Liver (tissue), 8 donors: ENCODE measurements at regions not wholly inside any gene's neighbourhood (a gene's known extent, or its start where the extent isn't known, plus 50 kb on each side); places are given as distances from the start of the nearest gene placed in this dataset.

ENCODE experiments used
- DNase-seq: peaks from one replicate; pipeline ENCODE4 v3.0.0-alpha.2; 2017; ENCODE audit warnings: low spot score
- H3K27ac ChIP-seq, 2 donors: one replicate each; pipeline ENCODE4 v1.7.0; 2013; ENCODE audit warnings: inconsistent platforms in 2 of 2, low read length in 2 of 2, control low read depth in 1 of 2, low read depth in 1 of 2, mild to moderate bottlenecking in 1 of 2
- H3K27me3 ChIP-seq, 4 donors: one replicate each; pipeline versions ENCODE4 v1.6.1 to v1.7.0; 2013; ENCODE audit warnings: low read length in 3 of 4, inconsistent platforms in 1 of 4, mild to moderate bottlenecking in 1 of 4, moderate library complexity in 1 of 4; ENCODE audit not compliant: control insufficient read depth in 4 of 4, insufficient read depth in 4 of 4
- H3K36me3 ChIP-seq, 4 donors: one replicate each; pipeline versions ENCODE4 v1.6.1 to v1.7.0; 2013; ENCODE audit warnings: low read length in 3 of 4, mild to moderate bottlenecking in 3 of 4, low read depth in 1 of 4, moderate library complexity in 1 of 4; ENCODE audit not compliant: control insufficient read depth in 4 of 4, insufficient read depth in 3 of 4
- H3K4me1 ChIP-seq, 4 donors: one replicate each; pipeline versions ENCODE4 v1.6.1 to v1.7.0; 2013; ENCODE audit warnings: low read length in 3 of 4, mild to moderate bottlenecking in 3 of 4, moderate library complexity in 1 of 4; ENCODE audit not compliant: control insufficient read depth in 4 of 4, insufficient read depth in 4 of 4
- H3K4me3 ChIP-seq, 3 donors: one replicate each; pipeline versions ENCODE4 v1.6.1 to v1.7.0; 2013; ENCODE audit warnings: low read length in 3 of 3, control low read depth in 1 of 3, low read depth in 1 of 3, mild to moderate bottlenecking in 1 of 3
- H3K9ac ChIP-seq, 2 donors: one replicate each; pipeline ENCODE4 v1.7.0; 2013; ENCODE audit warnings: low read length in 2 of 2, mild to moderate bottlenecking in 2 of 2, moderate library complexity in 2 of 2, control low read depth in 1 of 2, low read depth in 1 of 2
- H3K9me3 ChIP-seq, 4 donors: one replicate each; pipeline versions ENCODE4 v1.6.1 to v1.7.0; 2013; ENCODE audit warnings: low read length in 3 of 4; ENCODE audit not compliant: control insufficient read depth in 4 of 4
- CTCF ChIP-seq: fragments of 150-350 bp; IDR thresholded peaks from 2 replicates; pipeline ENCODE4 v1.5.1; 2017; ENCODE audit warnings: improper control_type of control experiment, low read depth, low read length; ENCODE audit not compliant: missing input control
- EGR1 ChIP-seq, 2 donors: IDR thresholded peaks; 2 replicates each; pipeline ENCODE4 v1.6.1; 2016 to 2018; ENCODE audit warnings: antibody characterized with exemption in 2 of 2, low read depth in 2 of 2
- FOXA1 ChIP-seq: IDR thresholded peaks from 2 replicates; pipeline ENCODE4 v1.6.1; 2016; ENCODE audit warnings: antibody characterized with exemption
- FOXA2 ChIP-seq: IDR thresholded peaks from 2 replicates; pipeline ENCODE4 v1.6.1; 2016; ENCODE audit warnings: antibody characterized with exemption
- GABPA ChIP-seq, 2 donors: IDR thresholded peaks in 1 of 2; conservative IDR thresholded peaks in 1 of 2; 2 replicates each; pipeline ENCODE4 v1.6.1; 2016; ENCODE audit warnings: antibody characterized with exemption in 2 of 2, mild to moderate bottlenecking in 1 of 2, moderate library complexity in 1 of 2
- HNF4A ChIP-seq, 2 donors: conservative IDR thresholded peaks; 2 replicates each; pipeline ENCODE4 v1.6.1; 2016; ENCODE audit warnings: antibody characterized with exemption in 2 of 2, mild to moderate bottlenecking in 2 of 2
- HNF4G ChIP-seq: IDR thresholded peaks from 2 replicates; pipeline ENCODE4 v1.6.1; 2016; ENCODE audit warnings: antibody characterized with exemption
- JUND ChIP-seq, 2 donors: IDR thresholded peaks; 2 replicates each; pipeline ENCODE4 v1.6.1; 2016; ENCODE audit warnings: antibody characterized with exemption in 2 of 2
- NR2F2 ChIP-seq: IDR thresholded peaks from 2 replicates; pipeline ENCODE4 v1.6.1; 2016; ENCODE audit warnings: antibody characterized with exemption
- RAD21 ChIP-seq, 2 donors: IDR thresholded peaks; 2 replicates each; pipeline ENCODE4 v1.6.1; 2016; ENCODE audit warnings: antibody characterized with exemption in 2 of 2, mild to moderate bottlenecking in 2 of 2
- REST ChIP-seq: IDR thresholded peaks from 2 replicates; pipeline ENCODE4 v1.6.1; 2016; ENCODE audit warnings: antibody characterized with exemption, mild to moderate bottlenecking
- RXRA ChIP-seq, 2 donors: IDR thresholded peaks; 2 replicates each; pipeline ENCODE4 v1.6.1; 2017 to 2018; ENCODE audit warnings: antibody characterized with exemption in 2 of 2, mild to moderate bottlenecking in 1 of 2
- SP1 ChIP-seq: IDR thresholded peaks from 2 replicates; pipeline ENCODE4 v1.6.1; 2018; ENCODE audit warnings: antibody characterized with exemption, mild to moderate bottlenecking
- TAF1 ChIP-seq: conservative IDR thresholded peaks from 2 replicates; pipeline ENCODE4 v1.6.1; 2016; ENCODE audit warnings: antibody characterized with exemption, mild to moderate bottlenecking
- YY1 ChIP-seq: IDR thresholded peaks from 2 replicates; pipeline ENCODE4 v1.6.1; 2016; ENCODE audit warnings: antibody characterized with exemption, mild to moderate bottlenecking
- WGBS: extraction: QIAGEN DNeasy Blood & Tissue Kit; methylation state at CpG from one replicate; pipeline ENCODE4 v1.1.7; 2013; 5-methylcytosine and 5-hydroxymethylcytosine counted together
- donor health status: healthy.
- donor health status: healthy.
- donor health status: healthy.
- donor health status: healthy.
- donor health status: healthy.

GRCh38 chr17:12547831-12548230 is 117.9 kb upstream of the MYOCD start:
- Histone ChIP-seq H3K36me3 (no peaks in the 10 kb centered on the region), H3K4me1 (no peaks in the 10 kb centered on the region), H3K27ac (no peak overlapping the region), H3K27me3 (peaks cover 0 to 5% (median 1%) of the 10 kb centered on the region in 4 donors), H3K4me3 (no peak overlapping the region), H3K9ac (no peak overlapping the region), H3K9me3 (no peaks in the 10 kb centered on the region)
- no peak for DNase-seq
- 69% methylated on average over 5 of the region's 5 CpGs for WGBS
- TF ChIP-seq HNF4G (no peak), NR2F2 (no peak), RXRA (IDR thresholded peaks at IDR 0.05) (no peak), HNF4A (conservative IDR thresholded peaks at IDR 0.05) (no peak), YY1 (no peak), GABPA (IDR thresholded peaks at IDR 0.05 in 1 of 2, conservative IDR thresholded peaks at IDR 0.05 in 1 of 2) (no peak)

GRCh38 chr17:12548558-12548957 is 117.1 kb upstream of the MYOCD start:
- DNase-seq, result no peak
- no peak for TF ChIP-seq HNF4G
- no peak for TF ChIP-seq GABPA (IDR thresholded peaks at IDR 0.05 in 1 of 2, conservative IDR thresholded peaks at IDR 0.05 in 1 of 2)
- TF ChIP-seq CTCF, result no peak
- no peak for TF ChIP-seq RXRA (IDR thresholded peaks at IDR 0.05)
- no peak for TF ChIP-seq FOXA2
- TF ChIP-seq FOXA1, result no peak
- no peak for TF ChIP-seq SP1
- no peak for TF ChIP-seq REST
- no peak for TF ChIP-seq RAD21 (IDR thresholded peaks at IDR 0.05)
- TF ChIP-seq HNF4A (conservative IDR thresholded peaks at IDR 0.05), result no peak
- TF ChIP-seq EGR1 (IDR thresholded peaks at IDR 0.05; ENCODE audit: low read depth in 2 of 2), result no peak
- TF ChIP-seq TAF1, result no peak
- TF ChIP-seq JUND (IDR thresholded peaks at IDR 0.05), result no peak
- no peak for TF ChIP-seq YY1
- H3K27ac ChIP-seq, result no peak overlapping the region
- no peaks in the 10 kb centered on the region for H3K9me3 ChIP-seq
- H3K36me3 ChIP-seq, result no peaks in the 10 kb centered on the region
- no peak overlapping the region for H3K9ac ChIP-seq
- 69% methylated on average over 4 of the region's 4 CpGs for WGBS
- peaks cover 0 to 5% (median 1%) of the 10 kb centered on the region in 4 donors for H3K27me3 ChIP-seq
- no peak overlapping the region for H3K4me3 ChIP-seq
- H3K4me1 ChIP-seq, result no peaks in the 10 kb centered on the region
